ENCODE measurements at regions not wholly inside any gene's neighbourhood (a gene's known extent, or its start where the extent isn't known, plus 50 kb on each side); places are given as distances from the start of the nearest gene placed in this dataset.

DNA sequence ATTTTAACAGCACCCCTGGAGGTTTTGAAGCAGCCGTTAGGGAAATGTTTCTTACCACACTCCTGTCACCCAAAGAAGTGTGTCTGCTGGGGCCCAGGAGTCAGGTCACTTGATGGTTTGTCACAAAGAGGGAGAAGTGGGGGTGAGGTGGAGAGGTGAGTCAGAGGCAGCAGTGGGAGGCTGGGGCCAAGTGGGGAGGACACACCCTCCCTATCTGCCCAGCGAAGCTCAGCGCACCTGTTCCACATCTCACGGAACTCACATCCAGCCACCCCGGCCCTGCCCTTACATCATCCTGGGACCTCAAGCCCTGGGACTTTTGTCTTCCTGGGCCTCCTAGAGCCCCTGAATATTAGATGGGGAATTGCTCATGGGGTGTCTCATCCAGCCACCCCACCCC lies 171.1 kb upstream of the SMIM23 start:
- ChIA-PET POLR2A (no interaction called here), CTCF (interaction anchor here (1.1 to 1.9 kb wide), 5 partner anchors 8 to 244 kb away, joined by 6 to 11 read pairs (median 8); partner anchors contain the start of gene FGF18)
- H3K9me3 Mint-ChIP-seq: peaks cover 10% of the 10 kb centered on the region
- no peak overlapping the region for H3K27ac Mint-ChIP-seq
- H3K4me1 Mint-ChIP-seq: peaks cover 25% of the 10 kb centered on the region
- DNase-seq (ENCODE audit: low spot score): no peak
- no peaks in the 10 kb centered on the region for H3K36me3 Mint-ChIP-seq
- no peak overlapping the region for H3K4me3 Mint-ChIP-seq
- no peak for ATAC-seq
- peaks cover 61% of the 10 kb centered on the region for H3K27me3 Mint-ChIP-seq (ENCODE audit: low read depth)
- TF ChIP-seq NFE2L1 (CRISPR knock-in tag; IDR thresholded peaks at IDR 0.05) (no peak), ELF4 (CRISPR knock-in tag; IDR thresholded peaks at IDR 0.05; ENCODE audit: low read depth) (no peak), MXD4 (CRISPR knock-in tag; IDR thresholded peaks at IDR 0.05; ENCODE audit: borderline replicate concordance) (no peak), NFATC4 (CRISPR knock-in tag; IDR thresholded peaks at IDR 0.05) (no peak)
- TF ChIP-seq, protein P1, sequence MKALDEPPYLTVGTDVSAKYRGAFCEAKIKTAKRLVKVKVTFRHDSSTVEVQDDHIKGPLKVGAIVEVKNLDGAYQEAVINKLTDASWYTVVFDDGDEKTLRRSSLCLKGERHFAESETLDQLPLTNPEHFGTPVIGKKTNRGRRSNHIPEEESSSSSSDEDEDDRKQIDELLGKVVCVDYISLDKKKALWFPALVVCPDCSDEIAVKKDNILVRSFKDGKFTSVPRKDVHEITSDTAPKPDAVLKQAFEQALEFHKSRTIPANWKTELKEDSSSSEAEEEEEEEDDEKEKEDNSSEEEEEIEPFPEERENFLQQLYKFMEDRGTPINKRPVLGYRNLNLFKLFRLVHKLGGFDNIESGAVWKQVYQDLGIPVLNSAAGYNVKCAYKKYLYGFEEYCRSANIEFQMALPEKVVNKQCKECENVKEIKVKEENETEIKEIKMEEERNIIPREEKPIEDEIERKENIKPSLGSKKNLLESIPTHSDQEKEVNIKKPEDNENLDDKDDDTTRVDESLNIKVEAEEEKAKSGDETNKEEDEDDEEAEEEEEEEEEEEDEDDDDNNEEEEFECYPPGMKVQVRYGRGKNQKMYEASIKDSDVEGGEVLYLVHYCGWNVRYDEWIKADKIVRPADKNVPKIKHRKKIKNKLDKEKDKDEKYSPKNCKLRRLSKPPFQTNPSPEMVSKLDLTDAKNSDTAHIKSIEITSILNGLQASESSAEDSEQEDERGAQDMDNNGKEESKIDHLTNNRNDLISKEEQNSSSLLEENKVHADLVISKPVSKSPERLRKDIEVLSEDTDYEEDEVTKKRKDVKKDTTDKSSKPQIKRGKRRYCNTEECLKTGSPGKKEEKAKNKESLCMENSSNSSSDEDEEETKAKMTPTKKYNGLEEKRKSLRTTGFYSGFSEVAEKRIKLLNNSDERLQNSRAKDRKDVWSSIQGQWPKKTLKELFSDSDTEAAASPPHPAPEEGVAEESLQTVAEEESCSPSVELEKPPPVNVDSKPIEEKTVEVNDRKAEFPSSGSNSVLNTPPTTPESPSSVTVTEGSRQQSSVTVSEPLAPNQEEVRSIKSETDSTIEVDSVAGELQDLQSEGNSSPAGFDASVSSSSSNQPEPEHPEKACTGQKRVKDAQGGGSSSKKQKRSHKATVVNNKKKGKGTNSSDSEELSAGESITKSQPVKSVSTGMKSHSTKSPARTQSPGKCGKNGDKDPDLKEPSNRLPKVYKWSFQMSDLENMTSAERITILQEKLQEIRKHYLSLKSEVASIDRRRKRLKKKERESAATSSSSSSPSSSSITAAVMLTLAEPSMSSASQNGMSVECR (CRISPR knock-in tag; IDR thresholded peaks at IDR 0.05; ENCODE audit: borderline replicate concordance): no peak
- TF ChIP-seq, protein P2, sequence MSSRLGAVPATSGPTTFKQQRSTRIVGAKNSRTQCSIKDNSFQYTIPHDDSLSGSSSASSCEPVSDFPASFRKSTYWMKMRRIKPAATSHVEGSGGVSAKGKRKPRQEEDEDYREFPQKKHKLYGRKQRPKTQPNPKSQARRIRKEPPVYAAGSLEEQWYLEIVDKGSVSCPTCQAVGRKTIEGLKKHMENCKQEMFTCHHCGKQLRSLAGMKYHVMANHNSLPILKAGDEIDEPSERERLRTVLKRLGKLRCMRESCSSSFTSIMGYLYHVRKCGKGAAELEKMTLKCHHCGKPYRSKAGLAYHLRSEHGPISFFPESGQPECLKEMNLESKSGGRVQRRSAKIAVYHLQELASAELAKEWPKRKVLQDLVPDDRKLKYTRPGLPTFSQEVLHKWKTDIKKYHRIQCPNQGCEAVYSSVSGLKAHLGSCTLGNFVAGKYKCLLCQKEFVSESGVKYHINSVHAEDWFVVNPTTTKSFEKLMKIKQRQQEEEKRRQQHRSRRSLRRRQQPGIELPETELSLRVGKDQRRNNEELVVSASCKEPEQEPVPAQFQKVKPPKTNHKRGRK (CRISPR knock-in tag; IDR thresholded peaks at IDR 0.05; ENCODE audit: borderline replicate concordance): no peak

DNA sequence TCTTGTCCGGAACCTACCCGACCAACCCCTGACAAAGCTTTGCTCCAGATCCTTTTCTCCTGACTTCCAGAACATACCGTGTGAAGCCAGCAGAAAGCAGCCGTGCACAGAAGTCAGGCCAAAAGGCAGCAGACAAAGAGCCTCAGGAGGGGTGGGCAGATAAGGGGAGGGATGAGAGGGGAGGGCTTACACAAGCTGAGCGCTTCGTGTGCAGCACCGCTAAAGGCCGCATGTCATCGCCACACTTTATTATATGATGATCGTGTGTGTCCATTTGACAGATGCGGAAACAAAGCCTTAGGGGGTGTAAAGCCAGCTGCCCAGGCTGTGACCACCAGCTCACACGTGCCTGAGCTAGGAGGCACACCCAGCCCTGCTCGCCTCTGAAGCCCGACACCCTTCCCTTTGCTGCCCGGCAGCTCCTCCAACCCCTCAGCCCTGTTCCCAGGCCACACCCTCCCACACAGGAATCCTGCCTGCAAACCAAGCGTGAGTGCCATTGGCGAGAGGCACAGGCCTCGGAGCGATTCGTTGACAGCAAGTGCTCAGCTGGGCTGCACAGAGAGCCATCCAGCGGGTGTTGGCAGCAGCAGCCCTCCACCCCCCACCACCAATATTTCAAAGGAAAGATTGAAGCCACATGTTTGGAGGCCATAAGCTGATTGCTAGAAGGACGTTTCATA lies 170.5 kb upstream of the SMIM23 start:
- H3K4me1 Mint-ChIP-seq: peaks cover 25% of the 10 kb centered on the region
- ATAC-seq (peak; percentile 90), DNase-seq (ENCODE audit: low spot score) (peak; percentile 60)
- no peaks in the 10 kb centered on the region for H3K36me3 Mint-ChIP-seq
- ChIA-PET CTCF (interaction anchor here (0.6 to 1.9 kb wide), 10 partner anchors 9 to 590 kb away, joined by 3 to 11 read pairs (median 5); partner anchors contain the start of gene FGF18), POLR2A (interaction anchor here (0.6 kb wide), 1 partner anchor 95 kb away, joined by 3 read pairs; no protein-coding TSS in a partner anchor)
- H3K4me3 Mint-ChIP-seq: no peak overlapping the region
- H3K27me3 Mint-ChIP-seq (ENCODE audit: low read depth): peaks cover 67% of the 10 kb centered on the region
- peaks cover 7% of the 10 kb centered on the region for H3K9me3 Mint-ChIP-seq
- TF ChIP-seq, protein P3, sequence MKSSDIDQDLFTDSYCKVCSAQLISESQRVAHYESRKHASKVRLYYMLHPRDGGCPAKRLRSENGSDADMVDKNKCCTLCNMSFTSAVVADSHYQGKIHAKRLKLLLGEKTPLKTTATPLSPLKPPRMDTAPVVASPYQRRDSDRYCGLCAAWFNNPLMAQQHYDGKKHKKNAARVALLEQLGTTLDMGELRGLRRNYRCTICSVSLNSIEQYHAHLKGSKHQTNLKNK (CRISPR knock-in tag; IDR thresholded peaks at IDR 0.05): no peak
- no peak for TF ChIP-seq ESRRA (CRISPR knock-in tag; IDR thresholded peaks at IDR 0.05; ENCODE audit: borderline replicate concordance)
- TF ChIP-seq TEAD4 (CRISPR knock-in tag; IDR thresholded peaks at IDR 0.05): no peak
- 0 out of 2 replicates have a peak, but pooled peaks have one; percentile 69 for TF ChIP-seq ZNF416 (CRISPR knock-in tag; IDR thresholded peaks at IDR 0.05)
- TF ChIP-seq RORB (CRISPR knock-in tag; IDR thresholded peaks at IDR 0.05): no peak
- TF ChIP-seq, protein P4, sequence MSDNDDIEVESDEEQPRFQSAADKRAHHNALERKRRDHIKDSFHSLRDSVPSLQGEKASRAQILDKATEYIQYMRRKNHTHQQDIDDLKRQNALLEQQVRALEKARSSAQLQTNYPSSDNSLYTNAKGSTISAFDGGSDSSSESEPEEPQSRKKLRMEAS (CRISPR knock-in tag; IDR thresholded peaks at IDR 0.05): 0 out of 2 replicates have a peak, but pooled peaks have one; percentile 7
- TF ChIP-seq ZNF423 (CRISPR knock-in tag; IDR thresholded peaks at IDR 0.05): no peak
- TF ChIP-seq KAT7 (CRISPR knock-in tag; IDR thresholded peaks at IDR 0.05; ENCODE audit: borderline replicate concordance): no peak
- TF ChIP-seq MYBL2 (CRISPR knock-in tag; IDR thresholded peaks at IDR 0.05): no peak
- TF ChIP-seq GTF2I (CRISPR knock-in tag; conservative IDR thresholded peaks at IDR 0.05): 0 out of 2 replicates have a peak, but pooled peaks have one; percentile 27
- H3K27ac Mint-ChIP-seq: no peak overlapping the region

All from WTC11 (cell line).